Astrocyte (in vitro differentiated cells and primary cell): ENCODE measurements at regions not wholly inside any gene's neighbourhood (a gene's known extent, or its start where the extent isn't known, plus 50 kb on each side); places are given as distances from the start of the nearest gene placed in this dataset.

Experiments
- EZH2 ChIP-seq: IDR thresholded peaks from 2 replicates; pipeline ENCODE4 v1.6.1; 2012; ENCODE audit warnings: mild to moderate bottlenecking, low read length, inconsistent platforms; ENCODE audit not compliant: insufficient read depth
- TF ChIP-seq, protein P1 (sequence below): IDR thresholded peaks from 2 replicates; pipeline ENCODE4 v1.5.1; 2011; ENCODE audit warnings: low read depth, mild to moderate bottlenecking, inconsistent platforms, low read length, moderate library complexity; ENCODE audit not compliant: insufficient read depth

- TF ChIP-seq, protein P1, sequence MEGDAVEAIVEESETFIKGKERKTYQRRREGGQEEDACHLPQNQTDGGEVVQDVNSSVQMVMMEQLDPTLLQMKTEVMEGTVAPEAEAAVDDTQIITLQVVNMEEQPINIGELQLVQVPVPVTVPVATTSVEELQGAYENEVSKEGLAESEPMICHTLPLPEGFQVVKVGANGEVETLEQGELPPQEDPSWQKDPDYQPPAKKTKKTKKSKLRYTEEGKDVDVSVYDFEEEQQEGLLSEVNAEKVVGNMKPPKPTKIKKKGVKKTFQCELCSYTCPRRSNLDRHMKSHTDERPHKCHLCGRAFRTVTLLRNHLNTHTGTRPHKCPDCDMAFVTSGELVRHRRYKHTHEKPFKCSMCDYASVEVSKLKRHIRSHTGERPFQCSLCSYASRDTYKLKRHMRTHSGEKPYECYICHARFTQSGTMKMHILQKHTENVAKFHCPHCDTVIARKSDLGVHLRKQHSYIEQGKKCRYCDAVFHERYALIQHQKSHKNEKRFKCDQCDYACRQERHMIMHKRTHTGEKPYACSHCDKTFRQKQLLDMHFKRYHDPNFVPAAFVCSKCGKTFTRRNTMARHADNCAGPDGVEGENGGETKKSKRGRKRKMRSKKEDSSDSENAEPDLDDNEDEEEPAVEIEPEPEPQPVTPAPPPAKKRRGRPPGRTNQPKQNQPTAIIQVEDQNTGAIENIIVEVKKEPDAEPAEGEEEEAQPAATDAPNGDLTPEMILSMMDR, result no peak
- no peak for TF ChIP-seq EZH2
Observed at GRCh38 chr6:71510856-71511255, 222.2 kb downstream of the OGFRL1 start.
